ENCODE measurements at regions not wholly inside any gene's neighbourhood (a gene's known extent, or its start where the extent isn't known, plus 50 kb on each side); places are given as distances from the start of the nearest gene placed in this dataset.

- no peaks in the 10 kb centered on the region for H3K9me3 ChIP-seq (ENCODE audit: low read length)
- H4K20me1 ChIP-seq (ENCODE audit: insufficient read depth, low read length): no peaks in the 10 kb centered on the region
- H3K4me3 ChIP-seq (ENCODE audit: low read depth, low read length, poor library complexity, severe bottlenecking): no peak overlapping the region
- no peak overlapping the region for H2AFZ ChIP-seq (ENCODE audit: low read length)
- peaks cover 5% of the 10 kb centered on the region; the same call in 1 of the 2 replicates for H3K27me3 ChIP-seq (ENCODE audit: insufficient read depth, low read length)
- no peak overlapping the region for H3K9ac ChIP-seq (ENCODE audit: low read length)
- H3K9me2 ChIP-seq (ENCODE audit: low read depth, low read length): no peaks in the 10 kb centered on the region
- no peak overlapping the region for H3K4me2 ChIP-seq (ENCODE audit: low read length)
- H3K4me1 ChIP-seq (ENCODE audit: insufficient read depth, low read length, severe bottlenecking): no peaks in the 10 kb centered on the region
- H3F3A ChIP-seq (ENCODE audit: insufficient read depth, low read length): no peaks in the 10 kb centered on the region
- H3K36me3 ChIP-seq (ENCODE audit: insufficient read depth, low read length): no peaks in the 10 kb centered on the region
- TF ChIP-seq EZH2 (IDR thresholded peaks at IDR 0.05; ENCODE audit: borderline replicate concordance, low read length) (no peak), CTCF (IDR thresholded peaks at IDR 0.05; ENCODE audit: low read length) (no peak)
- no peaks in the 10 kb centered on the region for H3K79me2 ChIP-seq (ENCODE audit: insufficient read depth, low read length)
- no peak overlapping the region for H3K27ac ChIP-seq (ENCODE audit: low read depth, low read length, poor library complexity, severe bottlenecking)
Measured at GRCh38 chr5:171542525-171543140, 123.2 kb downstream of the FGF18 start.

GRCh38 chr5:171543148-171543815 is 123.8 kb downstream of the FGF18 start:
- Histone ChIP-seq H3K27ac (ENCODE audit: low read depth, low read length, poor library complexity, severe bottlenecking) (no peak overlapping the region), H4K20me1 (ENCODE audit: insufficient read depth, low read length) (no peaks in the 10 kb centered on the region), H3K9me2 (ENCODE audit: low read depth, low read length) (no peaks in the 10 kb centered on the region), H3K27me3 (ENCODE audit: insufficient read depth, low read length) (peaks cover 5% of the 10 kb centered on the region; the same call in 1 of the 2 replicates), H3K4me3 (ENCODE audit: low read depth, low read length, poor library complexity, severe bottlenecking) (no peak overlapping the region), H3K36me3 (ENCODE audit: insufficient read depth, low read length) (no peaks in the 10 kb centered on the region), H3K4me2 (ENCODE audit: low read length) (no peak overlapping the region), H3F3A (ENCODE audit: insufficient read depth, low read length) (no peaks in the 10 kb centered on the region), H3K9me3 (ENCODE audit: low read length) (no peaks in the 10 kb centered on the region), H3K4me1 (ENCODE audit: insufficient read depth, low read length, severe bottlenecking) (no peaks in the 10 kb centered on the region), H3K9ac (ENCODE audit: low read length) (no peak overlapping the region), H2AFZ (ENCODE audit: low read length) (no peak overlapping the region), H3K79me2 (ENCODE audit: insufficient read depth, low read length) (no peaks in the 10 kb centered on the region)
- no peak for TF ChIP-seq EZH2 (IDR thresholded peaks at IDR 0.05; ENCODE audit: borderline replicate concordance, low read length)
- no peak for TF ChIP-seq CTCF (IDR thresholded peaks at IDR 0.05; ENCODE audit: low read length)

GRCh38 chr5:171544913-171545765 is 125.7 kb downstream of the FGF18 start:
- Histone ChIP-seq H4K20me1 (ENCODE audit: insufficient read depth, low read length) (no peaks in the 10 kb centered on the region), H3K27me3 (ENCODE audit: insufficient read depth, low read length) (peaks cover 4% of the 10 kb centered on the region; the same call in 1 of the 2 replicates), H3K36me3 (ENCODE audit: insufficient read depth, low read length) (no peaks in the 10 kb centered on the region), H3K9me2 (ENCODE audit: low read depth, low read length) (no peaks in the 10 kb centered on the region), H3K4me1 (ENCODE audit: insufficient read depth, low read length, severe bottlenecking) (no peaks in the 10 kb centered on the region), H3K9me3 (ENCODE audit: low read length) (no peaks in the 10 kb centered on the region), H3F3A (ENCODE audit: insufficient read depth, low read length) (no peaks in the 10 kb centered on the region), H3K4me3 (ENCODE audit: low read depth, low read length, poor library complexity, severe bottlenecking) (no peak overlapping the region), H2AFZ (ENCODE audit: low read length) (no peak overlapping the region), H3K9ac (ENCODE audit: low read length) (no peak overlapping the region), H3K4me2 (ENCODE audit: low read length) (no peak overlapping the region), H3K79me2 (ENCODE audit: insufficient read depth, low read length) (no peaks in the 10 kb centered on the region), H3K27ac (ENCODE audit: low read depth, low read length, poor library complexity, severe bottlenecking) (no peak overlapping the region)
- TF ChIP-seq EZH2 (IDR thresholded peaks at IDR 0.05; ENCODE audit: borderline replicate concordance, low read length): no peak
- TF ChIP-seq CTCF (IDR thresholded peaks at IDR 0.05; ENCODE audit: low read length): no peak
